GM23338 (cell line): ENCODE measurements at regions not wholly inside any gene's neighbourhood (a gene's known extent, or its start where the extent isn't known, plus 50 kb on each side); places are given as distances from the start of the nearest gene placed in this dataset.

ENCODE experiments used
- ATAC-seq: fragments of 200-7000 bp; cut with Tn5 transposase; 3 replicates; pipeline ENCODE4 v1.9.1; 2020
- DNase-seq: peaks from one replicate; pipeline ENCODE4 v3.0.0-alpha.2; 2015; ENCODE audit warnings: low spot score
- H2AFZ ChIP-seq: fragments of 200-600 bp; sonication (generic); 2 replicates; pipeline ENCODE4 v1.8.0; 2016; ENCODE audit warnings: antibody characterized with exemption, mild to moderate bottlenecking, moderate library complexity
- H3F3A ChIP-seq: fragments of 200-600 bp; sonication (generic); replicated peaks from 2 replicates; pipeline ENCODE4 v1.8.0; 2017; ENCODE audit warnings: antibody characterized with exemption, mixed run types, low read depth
- H3K27ac ChIP-seq: fragments of 200-600 bp; sonication (generic); 2 replicates; pipeline ENCODE4 v1.6.1; 2016; ENCODE audit warnings: low read depth
- H3K27me3 ChIP-seq: fragments of 200-600 bp; sonication (generic); 2 replicates; pipeline ENCODE4 v1.8.0; 2016; ENCODE audit warnings: mild to moderate bottlenecking, mixed run types, moderate library complexity; ENCODE audit not compliant: insufficient read depth
- H3K36me3 ChIP-seq: fragments of 200-600 bp; sonication (generic); 2 replicates; pipeline ENCODE4 v1.8.0; 2016; ENCODE audit warnings: mild to moderate bottlenecking; ENCODE audit not compliant: insufficient read depth
- H3K4me1 ChIP-seq: fragments of 200-600 bp; sonication (generic); 2 replicates; pipeline ENCODE4 v1.8.0; 2016; ENCODE audit warnings: mild to moderate bottlenecking, moderate library complexity; ENCODE audit not compliant: insufficient read depth
- H3K4me2 ChIP-seq: fragments of 200-600 bp; sonication (generic); 2 replicates; pipeline ENCODE4 v1.7.1; 2017; ENCODE audit warnings: mixed run types
- H3K4me3 ChIP-seq: fragments of 200-600 bp; sonication (generic); 2 replicates; pipeline ENCODE4 v1.6.1; 2016; ENCODE audit warnings: mixed run types
- H3K79me2 ChIP-seq: fragments of 200-600 bp; sonication (generic); replicated peaks from 2 replicates; pipeline ENCODE4 v1.8.0; 2017; ENCODE audit warnings: mild to moderate bottlenecking; ENCODE audit not compliant: insufficient read depth
- H3K9me2 ChIP-seq: fragments of 200-600 bp; sonication (generic); 2 replicates; pipeline ENCODE4 v1.8.0; 2017; ENCODE audit not compliant: insufficient read depth
- H4K20me1 ChIP-seq: fragments of 200-600 bp; sonication (generic); replicated peaks from 2 replicates; pipeline ENCODE4 v1.8.0; 2017; ENCODE audit warnings: mild to moderate bottlenecking; ENCODE audit not compliant: insufficient read depth
- H3K27ac Mint-ChIP-seq: 2 replicates; pipeline ENCODE4 v1.8.0; 2020; ENCODE audit warnings: inconsistent platforms, mild to moderate bottlenecking, moderate library complexity, mixed read lengths
- H3K27me3 Mint-ChIP-seq: 3 replicates; pipeline ENCODE4 v1.8.0; 2022; ENCODE audit warnings: low read depth, mild to moderate bottlenecking, moderate library complexity, mixed read lengths, inconsistent platforms; ENCODE audit not compliant: insufficient read depth, poor library complexity
- H3K36me3 Mint-ChIP-seq: 3 replicates; pipeline ENCODE4 v1.8.0; 2021; ENCODE audit warnings: low read depth, mild to moderate bottlenecking, inconsistent platforms, moderate library complexity, mixed read lengths
- H3K4me1 Mint-ChIP-seq: 3 replicates; pipeline ENCODE4 v1.8.0; 2020; ENCODE audit warnings: mild to moderate bottlenecking, inconsistent platforms, mixed read lengths
- H3K4me3 Mint-ChIP-seq: 3 replicates; pipeline ENCODE4 v1.8.0; 2021; ENCODE audit warnings: moderate library complexity, mild to moderate bottlenecking, inconsistent platforms, mixed read lengths
- H3K9me3 Mint-ChIP-seq: 3 replicates; pipeline ENCODE4 v1.8.0; 2020; ENCODE audit warnings: moderate library complexity, mild to moderate bottlenecking, inconsistent platforms, mixed read lengths
- CTCF ChIP-seq, 2 experiments: fragments of 200-600 bp in 1 of 2; sonication (generic) in 1 of 2; conservative IDR thresholded peaks; 2 replicates each; pipeline versions ENCODE4 v1.5.1 to v1.6.1; 2016 to 2017; ENCODE audit warnings: antibody characterized with exemption in 2 of 2, low read depth in 2 of 2, mild to moderate bottlenecking in 2 of 2, moderate library complexity in 1 of 2
- ETS1 ChIP-seq: IDR thresholded peaks from 2 replicates; pipeline ENCODE4 v1.6.1; 2016; ENCODE audit warnings: antibody characterized with exemption
- EZH2 ChIP-seq: fragments of 200-600 bp; sonication (generic); IDR thresholded peaks from one replicate; pipeline ENCODE4 v1.8.0; 2017; ENCODE audit warnings: antibody characterized with exemption, mild to moderate bottlenecking, low read depth; ENCODE audit not compliant: unreplicated experiment
- JUNB ChIP-seq: IDR thresholded peaks from one replicate; pipeline ENCODE4 v1.6.1; 2016; ENCODE audit warnings: antibody characterized with exemption; ENCODE audit not compliant: unreplicated experiment
- NANOG ChIP-seq: IDR thresholded peaks from 2 replicates; pipeline ENCODE4 v1.6.1; 2016; ENCODE audit warnings: antibody characterized with exemption, borderline replicate concordance
- STAT1 ChIP-seq: IDR thresholded peaks from one replicate; pipeline ENCODE4 v1.6.1; 2016; ENCODE audit warnings: antibody characterized with exemption; ENCODE audit not compliant: unreplicated experiment
- TF ChIP-seq, protein P1 (sequence below): IDR thresholded peaks from one replicate; pipeline ENCODE4 v1.6.1; 2018; ENCODE audit warnings: antibody characterized with exemption; ENCODE audit not compliant: unreplicated experiment
- TF ChIP-seq, protein P2 (sequence below): fragments of 250-450 bp; sonication (Bioruptor Pico); IDR thresholded peaks from 2 replicates; pipeline ENCODE4 v1.5.0; 2020; ENCODE audit warnings: mild to moderate bottlenecking, moderate library complexity

GRCh38 chr6:141685416-141685815, 447.3 kb upstream of the GJE1 start:
- Mint-ChIP-seq H3K27me3 (peaks cover 2% of the 10 kb centered on the region), H3K4me1 (no peaks in the 10 kb centered on the region), H3K9me3 (no peaks in the 10 kb centered on the region), H3K36me3 (no peaks in the 10 kb centered on the region), H3K27ac (no peak overlapping the region), H3K4me3 (no peak overlapping the region)
- Histone ChIP-seq H3K4me1 (no peaks in the 10 kb centered on the region), H3K4me2 (no peak overlapping the region), H3K27me3 (no peaks in the 10 kb centered on the region), H3K27ac (no peak overlapping the region), H3K9me2 (peaks cover 4% of the 10 kb centered on the region; the same call in 1 of the 2 replicates), H3K36me3 (no peaks in the 10 kb centered on the region), H3F3A (no peaks in the 10 kb centered on the region), H2AFZ (no peak overlapping the region), H3K4me3 (no peak overlapping the region), H3K79me2 (no peaks in the 10 kb centered on the region), H4K20me1 (no peaks in the 10 kb centered on the region)
- no peak for DNase-seq
- no peak for ATAC-seq
- no peak for TF ChIP-seq ETS1
- TF ChIP-seq, protein P1, sequence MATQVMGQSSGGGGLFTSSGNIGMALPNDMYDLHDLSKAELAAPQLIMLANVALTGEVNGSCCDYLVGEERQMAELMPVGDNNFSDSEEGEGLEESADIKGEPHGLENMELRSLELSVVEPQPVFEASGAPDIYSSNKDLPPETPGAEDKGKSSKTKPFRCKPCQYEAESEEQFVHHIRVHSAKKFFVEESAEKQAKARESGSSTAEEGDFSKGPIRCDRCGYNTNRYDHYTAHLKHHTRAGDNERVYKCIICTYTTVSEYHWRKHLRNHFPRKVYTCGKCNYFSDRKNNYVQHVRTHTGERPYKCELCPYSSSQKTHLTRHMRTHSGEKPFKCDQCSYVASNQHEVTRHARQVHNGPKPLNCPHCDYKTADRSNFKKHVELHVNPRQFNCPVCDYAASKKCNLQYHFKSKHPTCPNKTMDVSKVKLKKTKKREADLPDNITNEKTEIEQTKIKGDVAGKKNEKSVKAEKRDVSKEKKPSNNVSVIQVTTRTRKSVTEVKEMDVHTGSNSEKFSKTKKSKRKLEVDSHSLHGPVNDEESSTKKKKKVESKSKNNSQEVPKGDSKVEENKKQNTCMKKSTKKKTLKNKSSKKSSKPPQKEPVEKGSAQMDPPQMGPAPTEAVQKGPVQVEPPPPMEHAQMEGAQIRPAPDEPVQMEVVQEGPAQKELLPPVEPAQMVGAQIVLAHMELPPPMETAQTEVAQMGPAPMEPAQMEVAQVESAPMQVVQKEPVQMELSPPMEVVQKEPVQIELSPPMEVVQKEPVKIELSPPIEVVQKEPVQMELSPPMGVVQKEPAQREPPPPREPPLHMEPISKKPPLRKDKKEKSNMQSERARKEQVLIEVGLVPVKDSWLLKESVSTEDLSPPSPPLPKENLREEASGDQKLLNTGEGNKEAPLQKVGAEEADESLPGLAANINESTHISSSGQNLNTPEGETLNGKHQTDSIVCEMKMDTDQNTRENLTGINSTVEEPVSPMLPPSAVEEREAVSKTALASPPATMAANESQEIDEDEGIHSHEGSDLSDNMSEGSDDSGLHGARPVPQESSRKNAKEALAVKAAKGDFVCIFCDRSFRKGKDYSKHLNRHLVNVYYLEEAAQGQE: no peak
- TF ChIP-seq STAT1: no peak
- TF ChIP-seq NANOG: no peak
- no peak for TF ChIP-seq EZH2
- TF ChIP-seq CTCF (conservative IDR thresholded peaks at IDR 0.05; ENCODE audit: low read depth in 2 of 2): no peak
- no peak for TF ChIP-seq JUNB

- H3K27ac ChIP-seq: no peak overlapping the region
- no peaks in the 10 kb centered on the region for H3K27me3 ChIP-seq
- no peaks in the 10 kb centered on the region for H3K79me2 ChIP-seq
- no peak overlapping the region for H3K4me3 ChIP-seq
- H3K4me3 Mint-ChIP-seq: no peak overlapping the region
- H3K36me3 Mint-ChIP-seq: no peaks in the 10 kb centered on the region
- DNase-seq (peak; percentile 32), ATAC-seq (no peak)
- H4K20me1 ChIP-seq: no peaks in the 10 kb centered on the region
- H3K4me2 ChIP-seq: no peak overlapping the region
- peaks cover 2% of the 10 kb centered on the region for H3K27me3 Mint-ChIP-seq
- peaks cover 4% of the 10 kb centered on the region; the same call in 1 of the 2 replicates for H3K9me2 ChIP-seq
- no peak overlapping the region for H2AFZ ChIP-seq
- no peaks in the 10 kb centered on the region for H3K9me3 Mint-ChIP-seq
- H3K4me1 ChIP-seq: no peaks in the 10 kb centered on the region
- no peaks in the 10 kb centered on the region for H3K36me3 ChIP-seq
- no peaks in the 10 kb centered on the region for H3K4me1 Mint-ChIP-seq
- H3K27ac Mint-ChIP-seq: no peak overlapping the region
- no peaks in the 10 kb centered on the region for H3F3A ChIP-seq
- TF ChIP-seq, protein P2, sequence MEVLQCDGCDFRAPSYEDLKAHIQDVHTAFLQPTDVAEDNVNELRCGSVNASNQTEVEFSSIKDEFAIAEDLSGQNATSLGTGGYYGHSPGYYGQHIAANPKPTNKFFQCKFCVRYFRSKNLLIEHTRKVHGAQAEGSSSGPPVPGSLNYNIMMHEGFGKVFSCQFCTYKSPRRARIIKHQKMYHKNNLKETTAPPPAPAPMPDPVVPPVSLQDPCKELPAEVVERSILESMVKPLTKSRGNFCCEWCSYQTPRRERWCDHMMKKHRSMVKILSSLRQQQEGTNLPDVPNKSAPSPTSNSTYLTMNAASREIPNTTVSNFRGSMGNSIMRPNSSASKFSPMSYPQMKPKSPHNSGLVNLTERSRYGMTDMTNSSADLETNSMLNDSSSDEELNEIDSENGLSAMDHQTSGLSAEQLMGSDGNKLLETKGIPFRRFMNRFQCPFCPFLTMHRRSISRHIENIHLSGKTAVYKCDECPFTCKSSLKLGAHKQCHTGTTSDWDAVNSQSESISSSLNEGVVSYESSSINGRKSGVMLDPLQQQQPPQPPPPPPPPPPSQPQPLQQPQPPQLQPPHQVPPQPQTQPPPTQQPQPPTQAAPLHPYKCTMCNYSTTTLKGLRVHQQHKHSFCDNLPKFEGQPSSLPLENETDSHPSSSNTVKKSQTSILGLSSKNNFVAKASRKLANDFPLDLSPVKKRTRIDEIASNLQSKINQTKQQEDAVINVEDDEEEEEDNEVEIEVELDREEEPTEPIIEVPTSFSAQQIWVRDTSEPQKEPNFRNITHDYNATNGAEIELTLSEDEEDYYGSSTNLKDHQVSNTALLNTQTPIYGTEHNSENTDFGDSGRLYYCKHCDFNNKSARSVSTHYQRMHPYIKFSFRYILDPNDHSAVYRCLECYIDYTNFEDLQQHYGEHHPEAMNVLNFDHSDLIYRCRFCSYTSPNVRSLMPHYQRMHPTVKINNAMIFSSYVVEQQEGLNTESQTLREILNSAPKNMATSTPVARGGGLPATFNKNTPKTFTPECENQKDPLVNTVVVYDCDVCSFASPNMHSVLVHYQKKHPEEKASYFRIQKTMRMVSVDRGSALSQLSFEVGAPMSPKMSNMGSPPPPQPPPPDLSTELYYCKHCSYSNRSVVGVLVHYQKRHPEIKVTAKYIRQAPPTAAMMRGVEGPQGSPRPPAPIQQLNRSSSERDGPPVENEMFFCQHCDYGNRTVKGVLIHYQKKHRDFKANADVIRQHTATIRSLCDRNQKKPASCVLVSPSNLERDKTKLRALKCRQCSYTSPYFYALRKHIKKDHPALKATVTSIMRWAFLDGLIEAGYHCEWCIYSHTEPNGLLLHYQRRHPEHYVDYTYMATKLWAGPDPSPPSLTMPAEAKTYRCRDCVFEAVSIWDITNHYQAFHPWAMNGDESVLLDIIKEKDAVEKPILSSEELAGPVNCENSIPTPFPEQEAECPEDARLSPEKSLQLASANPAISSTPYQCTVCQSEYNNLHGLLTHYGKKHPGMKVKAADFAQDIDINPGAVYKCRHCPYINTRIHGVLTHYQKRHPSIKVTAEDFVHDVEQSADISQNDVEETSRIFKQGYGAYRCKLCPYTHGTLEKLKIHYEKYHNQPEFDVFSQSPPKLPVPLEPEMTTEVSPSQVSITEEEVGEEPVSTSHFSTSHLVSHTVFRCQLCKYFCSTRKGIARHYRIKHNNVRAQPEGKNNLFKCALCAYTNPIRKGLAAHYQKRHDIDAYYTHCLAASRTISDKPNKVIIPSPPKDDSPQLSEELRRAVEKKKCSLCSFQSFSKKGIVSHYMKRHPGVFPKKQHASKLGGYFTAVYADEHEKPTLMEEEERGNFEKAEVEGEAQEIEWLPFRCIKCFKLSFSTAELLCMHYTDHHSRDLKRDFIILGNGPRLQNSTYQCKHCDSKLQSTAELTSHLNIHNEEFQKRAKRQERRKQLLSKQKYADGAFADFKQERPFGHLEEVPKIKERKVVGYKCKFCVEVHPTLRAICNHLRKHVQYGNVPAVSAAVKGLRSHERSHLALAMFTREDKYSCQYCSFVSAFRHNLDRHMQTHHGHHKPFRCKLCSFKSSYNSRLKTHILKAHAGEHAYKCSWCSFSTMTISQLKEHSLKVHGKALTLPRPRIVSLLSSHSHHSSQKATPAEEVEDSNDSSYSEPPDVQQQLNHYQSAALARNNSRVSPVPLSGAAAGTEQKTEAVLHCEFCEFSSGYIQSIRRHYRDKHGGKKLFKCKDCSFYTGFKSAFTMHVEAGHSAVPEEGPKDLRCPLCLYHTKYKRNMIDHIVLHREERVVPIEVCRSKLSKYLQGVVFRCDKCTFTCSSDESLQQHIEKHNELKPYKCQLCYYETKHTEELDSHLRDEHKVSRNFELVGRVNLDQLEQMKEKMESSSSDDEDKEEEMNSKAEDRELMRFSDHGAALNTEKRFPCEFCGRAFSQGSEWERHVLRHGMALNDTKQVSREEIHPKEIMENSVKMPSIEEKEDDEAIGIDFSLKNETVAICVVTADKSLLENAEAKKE (CRISPR knock-in tag): no peak
Observed at GRCh38 chr6:141682391-141682790, 450.3 kb upstream of the GJE1 start.
